K562 (cell line): ENCODE measurements at regions not wholly inside any gene's neighbourhood (a gene's known extent, or its start where the extent isn't known, plus 50 kb on each side); places are given as distances from the start of the nearest gene placed in this dataset.

Experiments used
- ATAC-seq: fragments of 200-7000 bp; cut with Tn5 transposase; 3 replicates; pipeline ENCODE4 v1.9.1; 2020; ENCODE audit warnings: moderate library complexity
- BruUV-seq: library from RNA; stranded (reverse); fragments of 400-500 nt; replicated peaks from 2 replicates; lab custom pipeline; 2021; lab: Mats Ljungman, UMichigan
- CTCF ChIA-PET: fragments of 300-600 bp; formaldehyde crosslinking; extraction: SDS; loops from one replicate; lab custom pipeline; 2021; ENCODE audit warnings: low intra/inter-chr PET ratio; lab: Yijun Ruan, JAX
- POLR2A ChIA-PET: fragments of 300-600, 350-650 bp; sonication (Branson Sonifier 250); formaldehyde crosslinking; extraction: SDS; loops from one replicate; lab custom pipeline; 2021; ENCODE audit warnings: antibody characterized with exemption, inconsistent platforms; lab: Yijun Ruan, JAX
- DNase-seq, 4 experiments: peaks; one replicate each; pipeline versions ENCODE4 v3.0.0 to v3.0.0-alpha.2; 2011 to 2018; ENCODE audit warnings: low spot score in 3 of 4, mixed read lengths in 3 of 4; ENCODE audit errors: extremely low read depth in 1 of 4
- FAIRE-seq: peaks from 2 replicates; lab custom pipeline; 2011; peaks lifted over from hg19 to GRCh38; lab: Jason Lieb, UNC
- H2AFZ ChIP-seq: 2 replicates; pipeline ENCODE4 v1.6.0; 2011; ENCODE audit warnings: low read depth, low read length, control low read depth, inconsistent platforms
- H3K27ac ChIP-seq: fragments of 200-600 bp; 3 replicates; pipeline ENCODE4 v1.8.0; 2011; ENCODE audit warnings: low read depth, mild to moderate bottlenecking, control low read depth, inconsistent platforms, low read length, moderate library complexity, mixed read lengths; ENCODE audit errors: extremely low read depth
- H3K27me3 ChIP-seq, 2 experiments: fragments of 300-600 bp in 1 of 2; 2 replicates in 1 of 2; 3 replicates in 1 of 2; pipeline versions ENCODE4 v1.6.0 to v1.8.0; 2011; ENCODE audit warnings: inconsistent platforms in 2 of 2, low read length in 2 of 2, mild to moderate bottlenecking in 1 of 2, mixed read lengths in 1 of 2, moderate library complexity in 1 of 2; ENCODE audit not compliant: control insufficient read depth in 2 of 2, insufficient read depth in 2 of 2
- H3K36me3 ChIP-seq: fragments of 300-600 bp; 3 replicates; pipeline ENCODE4 v1.8.0; 2011; ENCODE audit warnings: mild to moderate bottlenecking, low read length, inconsistent platforms; ENCODE audit not compliant: control insufficient read depth, insufficient read depth
- H3K4me1 ChIP-seq, 2 experiments: fragments of 200-600 bp in 1 of 2; replicated peaks in 1 of 2; 2 replicates in 1 of 2; 3 replicates in 1 of 2; pipeline versions ENCODE4 v1.5.1 to v1.8.0; 2011; ENCODE audit warnings: inconsistent platforms in 2 of 2, low read length in 2 of 2, mild to moderate bottlenecking in 1 of 2, mixed read lengths in 1 of 2, moderate library complexity in 1 of 2; ENCODE audit not compliant: control insufficient read depth in 2 of 2, insufficient read depth in 2 of 2
- H3K4me2 ChIP-seq: 2 replicates; pipeline ENCODE4 v1.6.1; 2011; ENCODE audit warnings: low read length, control low read depth, inconsistent platforms, mixed read lengths; ENCODE audit not compliant: insufficient read depth
- H3K4me3 ChIP-seq: fragments of 200-600 bp; sonication (generic), shearing (Covaris generic); 2 replicates; pipeline ENCODE4 v1.5.1; 2016; ENCODE audit warnings: control low read depth, inconsistent platforms
- H3K79me2 ChIP-seq: fragments of 200-600 bp; 3 replicates; pipeline ENCODE4 v1.8.0; 2011; ENCODE audit warnings: low read length, inconsistent platforms; ENCODE audit not compliant: control insufficient read depth, insufficient read depth
- H3K9ac ChIP-seq, 2 experiments: 2 replicates each; pipeline versions ENCODE4 v1.6.0 to v1.6.1; 2011; ENCODE audit warnings: low read depth in 2 of 2, low read length in 2 of 2, control low read depth in 1 of 2, inconsistent platforms in 1 of 2, mild to moderate bottlenecking in 1 of 2, mixed read lengths in 1 of 2; ENCODE audit not compliant: insufficient read depth in 1 of 2
- H3K9me1 ChIP-seq: one replicate; pipeline ENCODE4 v1.6.0; 2011; ENCODE audit warnings: inconsistent platforms, mild to moderate bottlenecking, low read length, moderate library complexity; ENCODE audit not compliant: control insufficient read depth, insufficient read depth
- H3K9me3 ChIP-seq: replicated peaks from 2 replicates; pipeline ENCODE4 v1.5.1; 2011; ENCODE audit warnings: low read depth, low read length, inconsistent platforms; ENCODE audit not compliant: control insufficient read depth, insufficient read depth
- H4K20me1 ChIP-seq: replicated peaks from 2 replicates; pipeline ENCODE4 v1.6.1; 2011; ENCODE audit warnings: low read length, inconsistent platforms, mixed read lengths; ENCODE audit not compliant: control insufficient read depth, insufficient read depth
- ATF1 ChIP-seq, 2 experiments: fragments of 450-650 bp in 1 of 2; IDR thresholded peaks; 2 replicates each; pipeline ENCODE4 v1.6.1; 2016; ENCODE audit warnings: missing compliant biosample characterization in 1 of 2, missing genetic modification characterization in 1 of 2
- ATF7 ChIP-seq: fragments of 450-650 bp; IDR thresholded peaks from 2 replicates; pipeline ENCODE4 v1.7.1; 2014; ENCODE audit warnings: mild to moderate bottlenecking, moderate library complexity
- CBFA2T2 ChIP-seq: fragments of 450-650 bp; conservative IDR thresholded peaks from 2 replicates; pipeline ENCODE4 v1.6.1; 2017; ENCODE audit warnings: mild to moderate bottlenecking
- MAX ChIP-seq: sonication (generic); formaldehyde crosslinking; IDR thresholded peaks from 2 replicates; pipeline ENCODE4 v1.9.0; 2022; ENCODE audit warnings: mild to moderate bottlenecking, missing genetic modification reagents
- PPARD ChIP-seq: fragments of 250-450 bp; sonication (Bioruptor Pico); IDR thresholded peaks from 2 replicates; pipeline ENCODE4 v1.8.0; 2022; ENCODE audit warnings: inconsistent platforms, mild to moderate bottlenecking, moderate library complexity
- ZNF551 ChIP-seq: fragments of 250-450 bp; sonication (Bioruptor Pico); IDR thresholded peaks from 2 replicates; pipeline ENCODE4 v1.5.0; 2021; ENCODE audit warnings: mild to moderate bottlenecking, moderate library complexity
- WGBS: fragments of 100-300 bp; shearing (Covaris generic); methylation state at CpG from one replicate; pipeline ENCODE4 v1.1.6; 2016; ENCODE audit warnings: low coverage, mixed read lengths; ENCODE audit not compliant: insufficient coverage; ENCODE audit errors: missing lambda C conversion rate; 5-methylcytosine and 5-hydroxymethylcytosine counted together
- in situ Hi-C: fragments of 300-500 bp; cut with MboI; formaldehyde crosslinking; loops from 4 replicates; pipeline ENCODE4 v1.15.0; 2018; ENCODE audit warnings: inconsistent platforms, mixed read lengths
- intact Hi-C: fragments of 100-400 bp; cut with micrococcal nuclease; formaldehyde crosslinking; loops from 2 replicates; pipeline ENCODE4 v1.14.2; 2022

- TF ChIP-seq MAX, result no peak
- no peak for TF ChIP-seq ATF1 (CRISPR knock-in tag; IDR thresholded peaks at IDR 0.05)
- no peak for TF ChIP-seq ATF1 (tag; IDR thresholded peaks at IDR 0.05)
- no peak for TF ChIP-seq ZNF551
- no peak for TF ChIP-seq CBFA2T2
- TF ChIP-seq ATF7, result no peak
These were observed 86.0 kb downstream of the CBLN4 start (continued) for GRCh38 chr20:55919319-55919718.

- TF ChIP-seq PPARD (CRISPR knock-in tag) (no peak), MAX (no peak)
- 0% methylated on average over 2 of the region's 2 CpGs for WGBS
- H2AFZ ChIP-seq, result no peak overlapping the region
- POLR2A ChIA-PET, result no interaction called here
- H3K9me3 ChIP-seq, result no peaks in the 10 kb centered on the region
- intact Hi-C loops, result no loop called here
- DNase-seq, result no peak
- no peaks in the 10 kb centered on the region for H3K9me1 ChIP-seq
- no peaks in the 10 kb centered on the region for H3K36me3 ChIP-seq
- BruUV-seq, result no TSS peak
- no peak overlapping the region for H3K27ac ChIP-seq
- CTCF ChIA-PET, result no interaction called here
- FAIRE-seq, result no peak
- in situ Hi-C loops, result no loop called here
- no peaks in the 10 kb centered on the region for H4K20me1 ChIP-seq
- no peak overlapping the region for H3K9ac ChIP-seq
- H3K4me3 ChIP-seq, result no peak overlapping the region
- no peaks in the 10 kb centered on the region for H3K27me3 ChIP-seq
- no peaks in the 10 kb centered on the region for H3K79me2 ChIP-seq
- H3K4me2 ChIP-seq, result no peak overlapping the region
- no peak for ATAC-seq
- H3K4me1 ChIP-seq, result no peaks in the 10 kb centered on the region
These were observed 86.8 kb downstream of the CBLN4 start for GRCh38 chr20:55918471-55918870.
